ENCODE measurements at regions not wholly inside any gene's neighbourhood (a gene's known extent, or its start where the extent isn't known, plus 50 kb on each side); places are given as distances from the start of the nearest gene placed in this dataset.
A peak's percentile ranks its signal among the peaks of the same experiment; 100 is the strongest.

GRCh38 chrX:94758130-94758529, 1084.1 kb downstream of the FAM133A start:
- H2BK5ac ChIP-seq (ENCODE audit: low read depth, low read length): no peak overlapping the region
- no peak overlapping the region for H4K5ac ChIP-seq (ENCODE audit: insufficient read length, low read depth, low read length)
- no peak overlapping the region for H3K9ac ChIP-seq (replicated peaks in 1 of 4; ENCODE audit: extremely low read depth in 1 of 4, low read depth in 3 of 4, low read length in 3 of 4)
- no peaks in the 10 kb centered on the region for H3K23me2 ChIP-seq (ENCODE audit: low read depth, low read length)
- no peak overlapping the region for H3K56ac ChIP-seq (replicated peaks; ENCODE audit: insufficient read length, low read depth, low read length)
- H4K20me1 ChIP-seq (replicated peaks in 1 of 2; ENCODE audit: control insufficient read depth in 1 of 2, insufficient read depth in 2 of 2, low read length in 2 of 2): no peaks in the 10 kb centered on the region
- H3K79me2 ChIP-seq (ENCODE audit: control insufficient read depth in 1 of 2, insufficient read depth in 2 of 2, low read length in 2 of 2): no peaks in the 10 kb centered on the region; a peak in 1 of 4 replicates
- H3K4me1 ChIP-seq (replicated peaks in 1 of 4; ENCODE audit: control insufficient read depth in 3 of 4, insufficient read depth in 4 of 4, low read length in 3 of 4): peaks cover 0 to 5% (median 0%) of the 10 kb centered on the region in 4 experiments; a peak in 1 of 7 replicates
- H3K18ac ChIP-seq (ENCODE audit: extremely low read depth, low read length): no peak overlapping the region
- 0 out of 4 replicates have a peak, but pooled peaks cover 0 to 6% of the 10 kb centered on the region in 2 experiments for H3K9me3 ChIP-seq (ENCODE audit: insufficient read depth in 2 of 2, low read depth in 1 of 2, low read length in 1 of 2)
- CTCF ChIA-PET (ENCODE audit: partially characterized antibody): no interaction called here
- H2BK20ac ChIP-seq (ENCODE audit: low read length): no peak overlapping the region
- TF ChIP-seq E2F6 (IDR thresholded peaks at IDR 0.05) (no peak), SP4 (IDR thresholded peaks at IDR 0.05; ENCODE audit: low read length) (no peak), RBBP5 (IDR thresholded peaks at IDR 0.05; ENCODE audit: borderline replicate concordance, low read depth, low read length) (no peak), HDAC6 (IDR thresholded peaks at IDR 0.05; ENCODE audit: low read depth, low read length) (no peak), YY1 (IDR thresholded peaks at IDR 0.05; ENCODE audit: low read depth, low read length) (no peak), POLR2AphosphoS5 (IDR thresholded peaks at IDR 0.05; ENCODE audit: low read depth, low read length) (no peak), EP300 (IDR thresholded peaks at IDR 0.05; ENCODE audit: borderline replicate concordance in 1 of 2, low read depth in 2 of 2, low read length in 2 of 2) (no peak), SRF (IDR thresholded peaks at IDR 0.05; ENCODE audit: low read depth, low read length) (no peak), GABPA (IDR thresholded peaks at IDR 0.05; ENCODE audit: borderline replicate concordance, insufficient read depth, low read length) (no peak), CHD1 (IDR thresholded peaks at IDR 0.05; ENCODE audit: low read depth, low read length) (no peak)
- 83% methylated on average over 1 of the region's 1 CpG; no CpG with 5 or more reads in 1 of the 2 experiments for WGBS, 2 experiments (ENCODE audit: extremely low coverage in 1 of 2, insufficient coverage in 1 of 2, insufficient read length in 1 of 2, insufficient replicate concordance in 2 of 2, low coverage in 1 of 2, low lambda C conversion rate in 2 of 2, missing lambda C conversion rate in 1 of 2)
- H2AFZ ChIP-seq (ENCODE audit: low read length): no peak overlapping the region
- no peak overlapping the region for H3K27ac ChIP-seq (ENCODE audit: low read depth, low read length)
- H3K23ac ChIP-seq (ENCODE audit: insufficient read length): no peak overlapping the region
- no peak for DNase-seq (ENCODE audit: low read depth in 1 of 2, low spot score in 2 of 2)
- FAIRE-seq: peak; percentile 82
- no peak overlapping the region for H2BK120ac ChIP-seq (replicated peaks; ENCODE audit: low read depth, low read length)
- no peak overlapping the region for H4K91ac ChIP-seq (replicated peaks; ENCODE audit: insufficient read length, low read length)
- no peak overlapping the region for H3K4ac ChIP-seq (replicated peaks; ENCODE audit: insufficient read length, low read depth, low read length)
- H3K79me1 ChIP-seq (ENCODE audit: low read depth, low read length): no peaks in the 10 kb centered on the region
- H2BK12ac ChIP-seq (ENCODE audit: low read depth, low read length): no peak overlapping the region
- H2AK5ac ChIP-seq (ENCODE audit: low read depth, low read length): no peak overlapping the region
- no peak overlapping the region for H3K14ac ChIP-seq (ENCODE audit: insufficient read length)
- H3K36me3 ChIP-seq (ENCODE audit: control insufficient read depth in 2 of 4, insufficient read depth in 4 of 4, low read length in 3 of 4): no peaks in the 10 kb centered on the region
- H2BK15ac ChIP-seq (ENCODE audit: low read length): no peak overlapping the region
- no peak overlapping the region for H4K8ac ChIP-seq (ENCODE audit: extremely low read depth, insufficient read depth, low read length)
- no peak overlapping the region for H3K4me3 ChIP-seq (ENCODE audit: extremely low read depth in 1 of 4, insufficient read depth in 2 of 4, low read depth in 3 of 4, low read length in 4 of 4)
- POLR2A ChIA-PET (ENCODE audit: partially characterized antibody): no interaction called here
- H3K27me3 ChIP-seq (replicated peaks in 1 of 4; ENCODE audit: control insufficient read depth in 3 of 4, extremely low read depth in 1 of 4, insufficient read depth in 3 of 4, low read length in 3 of 4): no peaks in the 10 kb centered on the region
- 0 out of 4 replicates have a peak overlapping the region, but pooled peaks of 1 of the 2 experiments have one; percentile 30 for H3K4me2 ChIP-seq (ENCODE audit: insufficient read depth in 1 of 2, low read depth in 2 of 2, low read length in 2 of 2)

Measured in H1 (cell line).